ENCODE measurements at regions not wholly inside any gene's neighbourhood (a gene's known extent, or its start where the extent isn't known, plus 50 kb on each side); places are given as distances from the start of the nearest gene placed in this dataset.

GRCh38 chr16:80454802-80455201 is 86.0 kb upstream of the DYNLRB2 start:
- TF ChIP-seq CTCF (IDR thresholded peaks at IDR 0.05) (no peak), EP300 (IDR thresholded peaks at IDR 0.05) (no peak), POLR2A (IDR thresholded peaks at IDR 0.05) (no peak)
